Neutrophil (primary cell): ENCODE measurements at regions not wholly inside any gene's neighbourhood (a gene's known extent, or its start where the extent isn't known, plus 50 kb on each side); places are given as distances from the start of the nearest gene placed in this dataset.

Experiments used
- H3K27ac ChIP-seq: fragments of 200-600 bp; sonication (generic); 2 replicates; pipeline ENCODE4 v1.5.1; 2016; ENCODE audit warnings: mild to moderate bottlenecking, moderate library complexity
- H3K27me3 ChIP-seq: fragments of 200-600 bp; sonication (generic); 2 replicates; pipeline ENCODE4 v1.6.0; 2016; ENCODE audit warnings: mild to moderate bottlenecking
- H3K36me3 ChIP-seq: fragments of 200-600 bp; sonication (generic); 2 replicates; pipeline ENCODE4 v1.5.1; 2017
- H3K4me1 ChIP-seq, 2 experiments: fragments of 200-600 bp in 1 of 2; sonication (generic) in 1 of 2; 1 replicate in 1 of 2; 2 replicates in 1 of 2; pipeline versions ENCODE4 v1.5.1 to v1.6.1; 2013 to 2016; ENCODE audit warnings: low read depth in 1 of 2, low read length in 1 of 2, mild to moderate bottlenecking in 1 of 2, moderate library complexity in 1 of 2; ENCODE audit not compliant: control insufficient read depth in 1 of 2, insufficient read depth in 1 of 2
- H3K4me3 ChIP-seq, 2 experiments: fragments of 200-600 bp in 1 of 2; sonication (generic) in 1 of 2; 1 replicate in 1 of 2; 2 replicates in 1 of 2; pipeline ENCODE4 v1.5.1; 2013 to 2016; ENCODE audit warnings: low read depth in 1 of 2, low read length in 1 of 2, mild to moderate bottlenecking in 1 of 2, moderate library complexity in 1 of 2
- H3K9me3 ChIP-seq: fragments of 200-600 bp; sonication (generic); 2 replicates; pipeline ENCODE4 v1.5.1; 2016
- CTCF ChIP-seq: fragments of 200-600 bp; sonication (generic); IDR thresholded peaks from 2 replicates; pipeline ENCODE4 v1.5.1; 2016; ENCODE audit warnings: antibody characterized with exemption

GRCh38 chr5:96053063-96053735, 91.5 kb upstream of the ELL2 start:
- Histone ChIP-seq H3K4me3 (no peak overlapping the region), H3K9me3 (no peaks in the 10 kb centered on the region), H3K27me3 (no peaks in the 10 kb centered on the region), H3K4me1 (peaks cover 0 to 7% of the 10 kb centered on the region in 2 experiments), H3K27ac (no peak overlapping the region), H3K36me3 (no peaks in the 10 kb centered on the region)
- TF ChIP-seq CTCF = no peak

- H3K36me3 ChIP-seq = no peaks in the 10 kb centered on the region
- H3K4me3 ChIP-seq = no peak overlapping the region
- H3K27me3 ChIP-seq = no peaks in the 10 kb centered on the region
- no peak for TF ChIP-seq CTCF
- peaks cover 0 to 7% of the 10 kb centered on the region in 2 experiments for H3K4me1 ChIP-seq
- H3K9me3 ChIP-seq = no peaks in the 10 kb centered on the region
- H3K27ac ChIP-seq = no peak overlapping the region
Measured at GRCh38 chr5:96052374-96052773, 90.7 kb upstream of the ELL2 start.

- Histone ChIP-seq H3K27me3 (no peaks in the 10 kb centered on the region), H3K36me3 (no peaks in the 10 kb centered on the region), H3K4me3 (no peak overlapping the region), H3K4me1 (peaks cover 0 to 7% of the 10 kb centered on the region in 2 experiments), H3K9me3 (no peaks in the 10 kb centered on the region), H3K27ac (no peak overlapping the region)
- TF ChIP-seq CTCF = no peak
Measured at GRCh38 chr5:96051401-96051830, 89.8 kb upstream of the ELL2 start.

GRCh38 chr5:96050273-96050880, 88.7 kb upstream of the ELL2 start:
- Histone ChIP-seq H3K4me3 (no peak overlapping the region), H3K36me3 (no peaks in the 10 kb centered on the region), H3K4me1 (peaks cover 0 to 7% of the 10 kb centered on the region in 2 experiments), H3K9me3 (no peaks in the 10 kb centered on the region), H3K27me3 (no peaks in the 10 kb centered on the region), H3K27ac (no peak overlapping the region)
- TF ChIP-seq CTCF = no peak

DNA sequence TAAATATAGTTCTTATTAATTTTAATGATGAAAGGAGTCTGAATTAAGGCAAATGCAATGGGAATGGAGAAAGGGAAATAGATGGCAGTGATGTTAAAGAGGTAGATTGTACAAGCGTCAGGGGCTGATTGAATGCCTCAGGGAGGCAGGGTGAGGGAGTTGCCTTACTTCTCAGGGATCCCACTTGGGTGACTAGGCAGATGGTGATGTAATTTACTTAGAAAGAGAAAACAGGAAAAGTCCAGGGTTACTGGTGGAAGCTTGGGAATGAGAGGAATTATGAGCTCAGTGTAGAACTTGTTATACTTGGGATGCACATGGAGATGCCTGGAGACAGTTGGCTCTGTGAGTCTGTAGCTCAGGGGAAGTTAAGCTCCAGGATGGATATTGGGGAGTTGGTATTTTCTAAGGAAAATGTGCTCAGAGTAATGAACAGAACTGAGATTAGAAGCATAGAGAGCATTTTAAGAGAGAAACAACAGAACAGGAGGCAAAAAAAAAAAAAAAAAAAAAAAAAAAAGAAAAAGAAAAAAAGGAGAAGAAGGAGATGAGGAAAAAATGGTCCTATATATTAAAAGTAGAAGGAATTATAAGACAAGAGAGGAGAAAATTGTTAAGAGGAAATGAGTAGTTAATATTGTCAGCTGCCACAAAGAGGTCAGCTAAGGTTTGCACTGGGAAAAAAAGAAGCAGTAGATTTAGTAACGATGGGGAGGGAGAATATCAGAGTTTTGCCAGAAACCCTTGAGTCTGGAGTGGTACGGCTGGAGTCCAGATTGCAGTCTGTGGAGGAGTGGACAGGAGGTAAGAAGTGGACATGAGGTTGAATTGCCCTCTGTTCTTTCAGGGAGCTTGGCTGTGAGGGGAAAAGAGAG, 88.0 kb upstream of the ELL2 start:
- no peak for TF ChIP-seq CTCF
- H3K27me3 ChIP-seq = no peaks in the 10 kb centered on the region
- no peak overlapping the region for H3K27ac ChIP-seq
- H3K4me1 ChIP-seq = peaks cover 0 to 6% of the 10 kb centered on the region in 2 experiments
- no peak overlapping the region for H3K4me3 ChIP-seq
- no peaks in the 10 kb centered on the region for H3K9me3 ChIP-seq
- no peaks in the 10 kb centered on the region for H3K36me3 ChIP-seq
